ENCODE measurements at regions not wholly inside any gene's neighbourhood (a gene's known extent, or its start where the extent isn't known, plus 50 kb on each side); places are given as distances from the start of the nearest gene placed in this dataset.

DNA sequence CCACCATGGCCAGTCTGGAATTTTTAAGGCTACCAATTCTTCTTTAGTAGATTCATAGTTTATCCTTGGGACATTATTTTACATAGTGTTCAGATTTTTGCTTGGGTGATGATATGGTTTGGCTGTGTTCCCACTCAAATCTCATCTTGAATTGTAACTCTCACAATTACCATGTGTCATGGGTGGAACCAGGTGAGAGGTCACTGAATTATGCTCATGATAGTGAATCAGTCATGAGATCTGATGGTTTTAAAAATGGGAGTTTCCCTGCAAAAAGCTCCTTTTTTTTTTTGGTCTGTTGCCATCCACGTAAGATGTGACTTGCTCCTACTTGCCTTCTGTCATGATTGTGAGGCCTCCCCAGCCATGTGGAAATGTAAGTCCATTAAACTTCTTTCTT, 163.9 kb downstream of the GABRG2 start:
- H3K27ac ChIP-seq (ENCODE audit: low read depth, low read length, poor library complexity, severe bottlenecking): no peak overlapping the region
- H3K79me2 ChIP-seq (ENCODE audit: insufficient read depth, low read length): no peaks in the 10 kb centered on the region
- H2AFZ ChIP-seq (ENCODE audit: low read length): no peak overlapping the region
- H3K9me2 ChIP-seq (ENCODE audit: low read depth, low read length): no peaks in the 10 kb centered on the region
- H3K9ac ChIP-seq (ENCODE audit: low read length): no peak overlapping the region
- H3K36me3 ChIP-seq (ENCODE audit: insufficient read depth, low read length): no peaks in the 10 kb centered on the region
- H3K9me3 ChIP-seq (ENCODE audit: low read length): no peaks in the 10 kb centered on the region
- H3F3A ChIP-seq (ENCODE audit: insufficient read depth, low read length): no peaks in the 10 kb centered on the region
- no peak overlapping the region for H3K4me2 ChIP-seq (ENCODE audit: low read length)
- H3K4me3 ChIP-seq (ENCODE audit: low read depth, low read length, poor library complexity, severe bottlenecking): no peak overlapping the region
- TF ChIP-seq EZH2 (IDR thresholded peaks at IDR 0.05; ENCODE audit: borderline replicate concordance, low read length): no peak
- TF ChIP-seq, protein P1, sequence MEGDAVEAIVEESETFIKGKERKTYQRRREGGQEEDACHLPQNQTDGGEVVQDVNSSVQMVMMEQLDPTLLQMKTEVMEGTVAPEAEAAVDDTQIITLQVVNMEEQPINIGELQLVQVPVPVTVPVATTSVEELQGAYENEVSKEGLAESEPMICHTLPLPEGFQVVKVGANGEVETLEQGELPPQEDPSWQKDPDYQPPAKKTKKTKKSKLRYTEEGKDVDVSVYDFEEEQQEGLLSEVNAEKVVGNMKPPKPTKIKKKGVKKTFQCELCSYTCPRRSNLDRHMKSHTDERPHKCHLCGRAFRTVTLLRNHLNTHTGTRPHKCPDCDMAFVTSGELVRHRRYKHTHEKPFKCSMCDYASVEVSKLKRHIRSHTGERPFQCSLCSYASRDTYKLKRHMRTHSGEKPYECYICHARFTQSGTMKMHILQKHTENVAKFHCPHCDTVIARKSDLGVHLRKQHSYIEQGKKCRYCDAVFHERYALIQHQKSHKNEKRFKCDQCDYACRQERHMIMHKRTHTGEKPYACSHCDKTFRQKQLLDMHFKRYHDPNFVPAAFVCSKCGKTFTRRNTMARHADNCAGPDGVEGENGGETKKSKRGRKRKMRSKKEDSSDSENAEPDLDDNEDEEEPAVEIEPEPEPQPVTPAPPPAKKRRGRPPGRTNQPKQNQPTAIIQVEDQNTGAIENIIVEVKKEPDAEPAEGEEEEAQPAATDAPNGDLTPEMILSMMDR (IDR thresholded peaks at IDR 0.05; ENCODE audit: low read length): no peak
- no peaks in the 10 kb centered on the region for H4K20me1 ChIP-seq (ENCODE audit: insufficient read depth, low read length)
- no peaks in the 10 kb centered on the region for H3K27me3 ChIP-seq (ENCODE audit: insufficient read depth, low read length)
- no peaks in the 10 kb centered on the region for H3K4me1 ChIP-seq (ENCODE audit: insufficient read depth, low read length, severe bottlenecking)

DNA sequence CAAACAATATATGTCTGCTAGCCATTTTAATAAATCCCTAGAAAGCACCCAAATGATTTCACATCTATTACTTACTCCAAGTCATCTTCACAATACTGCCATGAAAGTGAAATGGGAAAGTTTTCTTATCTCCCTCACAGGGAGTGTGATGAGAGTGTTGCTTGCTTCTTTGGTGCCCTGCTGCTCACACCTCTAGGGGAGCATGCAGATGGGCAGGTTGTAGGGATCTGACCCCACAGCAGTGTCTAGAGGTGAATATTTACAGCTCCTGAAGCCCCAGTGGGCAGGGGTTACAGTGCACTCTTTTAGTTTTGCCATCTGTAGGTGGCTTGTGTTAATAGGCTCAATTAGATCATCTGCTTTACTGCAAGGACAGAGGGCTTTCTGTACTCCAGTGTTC, 173.2 kb downstream of the GABRG2 start:
- H3K36me3 ChIP-seq (ENCODE audit: insufficient read depth, low read length): no peaks in the 10 kb centered on the region
- no peak overlapping the region for H3K27ac ChIP-seq (ENCODE audit: low read depth, low read length, poor library complexity, severe bottlenecking)
- no peaks in the 10 kb centered on the region for H3K4me1 ChIP-seq (ENCODE audit: insufficient read depth, low read length, severe bottlenecking)
- no peaks in the 10 kb centered on the region for H3K9me3 ChIP-seq (ENCODE audit: low read length)
- TF ChIP-seq, protein P1 (IDR thresholded peaks at IDR 0.05; ENCODE audit: low read length): no peak
- TF ChIP-seq EZH2 (IDR thresholded peaks at IDR 0.05; ENCODE audit: borderline replicate concordance, low read length): no peak
- H3F3A ChIP-seq (ENCODE audit: insufficient read depth, low read length): no peaks in the 10 kb centered on the region
- no peaks in the 10 kb centered on the region for H3K79me2 ChIP-seq (ENCODE audit: insufficient read depth, low read length)
- no peak overlapping the region for H3K9ac ChIP-seq (ENCODE audit: low read length)
- H3K27me3 ChIP-seq (ENCODE audit: insufficient read depth, low read length): no peaks in the 10 kb centered on the region
- no peak overlapping the region for H3K4me2 ChIP-seq (ENCODE audit: low read length)
- H3K4me3 ChIP-seq (ENCODE audit: low read depth, low read length, poor library complexity, severe bottlenecking): no peak overlapping the region
- H2AFZ ChIP-seq (ENCODE audit: low read length): no peak overlapping the region
- no peaks in the 10 kb centered on the region for H3K9me2 ChIP-seq (ENCODE audit: low read depth, low read length)
- no peaks in the 10 kb centered on the region for H4K20me1 ChIP-seq (ENCODE audit: insufficient read depth, low read length)

DNA sequence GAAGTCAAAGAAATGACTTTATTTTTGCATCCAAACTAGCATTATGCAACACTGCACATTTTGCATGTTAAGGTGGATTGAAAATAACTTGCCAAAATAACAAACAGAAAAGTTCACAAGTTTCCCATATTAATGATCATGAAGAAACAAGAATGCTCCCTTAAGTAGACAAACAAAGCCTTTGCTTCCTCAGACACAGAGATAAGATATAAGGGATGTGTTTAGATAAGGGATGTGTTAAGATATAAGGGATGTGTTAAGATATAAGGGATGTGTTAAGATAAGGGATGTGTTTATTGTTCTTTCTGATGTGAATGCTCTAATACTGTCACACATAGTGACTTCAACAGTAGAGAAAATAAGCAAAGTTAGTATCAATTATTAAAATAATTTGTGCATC, 174.8 kb downstream of the GABRG2 start:
- H3K4me2 ChIP-seq (ENCODE audit: low read length): no peak overlapping the region

More for the DNA sequence above, 174.8 kb downstream of the GABRG2 start:
- Histone ChIP-seq H3K9me2 (ENCODE audit: low read depth, low read length) (no peaks in the 10 kb centered on the region), H3K36me3 (ENCODE audit: insufficient read depth, low read length) (no peaks in the 10 kb centered on the region), H3K4me1 (ENCODE audit: insufficient read depth, low read length, severe bottlenecking) (no peaks in the 10 kb centered on the region), H3K4me3 (ENCODE audit: low read depth, low read length, poor library complexity, severe bottlenecking) (no peak overlapping the region), H2AFZ (ENCODE audit: low read length) (no peak overlapping the region), H3K27ac (ENCODE audit: low read depth, low read length, poor library complexity, severe bottlenecking) (no peak overlapping the region), H3K9me3 (ENCODE audit: low read length) (no peaks in the 10 kb centered on the region), H3K79me2 (ENCODE audit: insufficient read depth, low read length) (no peaks in the 10 kb centered on the region), H3K9ac (ENCODE audit: low read length) (no peak overlapping the region), H3F3A (ENCODE audit: insufficient read depth, low read length) (no peaks in the 10 kb centered on the region), H4K20me1 (ENCODE audit: insufficient read depth, low read length) (no peaks in the 10 kb centered on the region), H3K27me3 (ENCODE audit: insufficient read depth, low read length) (no peaks in the 10 kb centered on the region)
- TF ChIP-seq, protein P1 (IDR thresholded peaks at IDR 0.05; ENCODE audit: low read length): no peak
- TF ChIP-seq EZH2 (IDR thresholded peaks at IDR 0.05; ENCODE audit: borderline replicate concordance, low read length): no peak

Measured in OCI-LY1 (cell line).